HG03039 (cell line): ENCODE measurements at regions not wholly inside any gene's neighbourhood (a gene's known extent, or its start where the extent isn't known, plus 50 kb on each side); places are given as distances from the start of the nearest gene placed in this dataset.
"Not testable (repeated sequence)": the region's sequence is repeated elsewhere in the genome, so short reads cannot be mapped to it uniquely, and the experiment has no call there.

Experiments
- ATAC-seq: cut with Tn5 transposase; IDR thresholded peaks from one replicate; pipeline ENCODE4 v1.9.1; 2021; ENCODE audit warnings: mild to moderate bottlenecking, moderate library complexity; ENCODE audit not compliant: unreplicated experiment

GRCh38 chr2:198270157-198270556 is 465.8 kb downstream of the PLCL1 start:
- ATAC-seq: not testable (repeated sequence)

GRCh38 chr2:198268519-198268918 is 464.1 kb downstream of the PLCL1 start:
- ATAC-seq: no peak

- no peak for ATAC-seq
These were observed 455.1 kb downstream of the PLCL1 start for GRCh38 chr2:198259496-198259895.

GRCh38 chr2:198254536-198255090 is 450.2 kb downstream of the PLCL1 start:
- ATAC-seq: no peak

- no peak for ATAC-seq
These were observed 449.6 kb downstream of the PLCL1 start for GRCh38 chr2:198253995-198254394.

- ATAC-seq: no peak
These were observed 448.1 kb downstream of the PLCL1 start for GRCh38 chr2:198252472-198252871.

- ATAC-seq: no peak
These were observed 437.7 kb downstream of the PLCL1 start for GRCh38 chr2:198242093-198242492.

GRCh38 chr2:198238429-198238828 is 434.0 kb downstream of the PLCL1 start:
- ATAC-seq: no peak

- no peak for ATAC-seq
These were observed 431.9 kb downstream of the PLCL1 start for GRCh38 chr2:198236338-198236737.

- ATAC-seq: no peak
These were observed 427.9 kb downstream of the PLCL1 start for GRCh38 chr2:198232281-198232680.

GRCh38 chr2:198231562-198231961 is 427.2 kb downstream of the PLCL1 start:
- ATAC-seq: no peak

- no peak for ATAC-seq
These were observed 416.6 kb downstream of the PLCL1 start for GRCh38 chr2:198220763-198221610.

GRCh38 chr2:198219292-198219691 is 414.9 kb downstream of the PLCL1 start:
- no peak for ATAC-seq

GRCh38 chr2:198214114-198214596 is 409.8 kb downstream of the PLCL1 start:
- no peak for ATAC-seq

- ATAC-seq: no peak
These were observed 408.9 kb downstream of the PLCL1 start for GRCh38 chr2:198213253-198213652.

GRCh38 chr2:198211706-198212105 is 407.3 kb downstream of the PLCL1 start:
- no peak for ATAC-seq

- no peak for ATAC-seq
These were observed 399.1 kb downstream of the PLCL1 start for GRCh38 chr2:198203336-198204069.
